ENCODE measurements at regions not wholly inside any gene's neighbourhood (a gene's known extent, or its start where the extent isn't known, plus 50 kb on each side); places are given as distances from the start of the nearest gene placed in this dataset.

DNA sequence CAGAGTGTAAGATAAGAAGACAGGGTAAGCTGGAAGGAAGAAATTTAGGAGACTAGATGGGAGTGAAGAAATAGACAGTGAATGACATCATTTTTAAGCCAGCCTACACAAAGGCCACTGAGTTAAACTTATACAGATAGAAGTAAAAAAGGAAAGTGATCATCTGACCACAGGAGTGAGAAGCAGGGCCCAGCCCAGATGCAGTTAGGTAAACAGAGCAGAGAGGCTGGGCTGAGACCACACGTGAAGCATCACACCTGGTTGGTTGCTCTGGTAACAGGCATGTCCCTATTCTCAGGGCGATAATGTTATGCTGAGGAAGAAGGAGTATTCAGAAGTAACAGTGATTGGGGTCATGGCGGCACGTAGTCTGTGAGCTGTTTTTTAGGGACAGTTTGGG, 1079.4 kb downstream of the AACS start:
- CTCF ChIA-PET (ENCODE audit: partially characterized antibody) = interaction anchor here (0.6 kb wide), 1 partner anchor 73 kb away, joined by 3 read pairs; no protein-coding TSS in a partner anchor
- WGBS, 2 experiments (ENCODE audit: extremely low coverage in 1 of 2, insufficient coverage in 1 of 2, insufficient read length in 1 of 2, insufficient replicate concordance in 2 of 2, low coverage in 1 of 2, low lambda C conversion rate in 2 of 2, missing lambda C conversion rate in 1 of 2) = 95% methylated on average over 4 of the region's 4 CpGs; no CpG with 5 or more reads in 1 of the 2 experiments

More for the DNA sequence above, 1079.4 kb downstream of the AACS start:
- POLR2A ChIA-PET (ENCODE audit: partially characterized antibody) = no interaction called here
- Histone ChIP-seq H2BK120ac (replicated peaks; ENCODE audit: low read depth, low read length) (no peak overlapping the region), H3K9ac (replicated peaks in 1 of 4; ENCODE audit: extremely low read depth in 1 of 4, low read depth in 3 of 4, low read length in 3 of 4) (no peak overlapping the region), H3K56ac (replicated peaks; ENCODE audit: insufficient read length, low read depth, low read length) (no peak overlapping the region), H3K27me3 (replicated peaks in 1 of 4; ENCODE audit: control insufficient read depth in 3 of 4, extremely low read depth in 1 of 4, insufficient read depth in 3 of 4, low read length in 3 of 4) (no peaks in the 10 kb centered on the region), H3K4me1 (replicated peaks in 1 of 4; ENCODE audit: control insufficient read depth in 3 of 4, insufficient read depth in 4 of 4, low read length in 3 of 4) (no peaks in the 10 kb centered on the region), H4K8ac (ENCODE audit: extremely low read depth, insufficient read depth, low read length) (no peak overlapping the region), H3K4me2 (ENCODE audit: insufficient read depth in 1 of 2, low read depth in 2 of 2, low read length in 2 of 2) (no peak overlapping the region), H2AFZ (ENCODE audit: low read length) (no peak overlapping the region), H2AK5ac (ENCODE audit: low read depth, low read length) (no peak overlapping the region), H3K23ac (ENCODE audit: insufficient read length) (no peak overlapping the region), H3K79me1 (ENCODE audit: low read depth, low read length) (no peaks in the 10 kb centered on the region), H3K27ac (ENCODE audit: low read depth, low read length) (no peak overlapping the region), H4K91ac (replicated peaks; ENCODE audit: insufficient read length, low read length) (no peak overlapping the region), H3K23me2 (ENCODE audit: low read depth, low read length) (no peaks in the 10 kb centered on the region), H3K9me3 (ENCODE audit: insufficient read depth in 2 of 2, low read depth in 1 of 2, low read length in 1 of 2) (peaks cover 5 to 8% of the 10 kb centered on the region in 2 experiments; a peak in 3 of 4 replicates), H2BK12ac (ENCODE audit: low read depth, low read length) (no peak overlapping the region), H3K14ac (ENCODE audit: insufficient read length) (no peak overlapping the region), H2BK15ac (ENCODE audit: low read length) (no peak overlapping the region), H4K20me1 (replicated peaks in 1 of 2; ENCODE audit: control insufficient read depth in 1 of 2, insufficient read depth in 2 of 2, low read length in 2 of 2) (no peaks in the 10 kb centered on the region), H3K4ac (replicated peaks; ENCODE audit: insufficient read length, low read depth, low read length) (no peak overlapping the region), H3K79me2 (ENCODE audit: control insufficient read depth in 1 of 2, insufficient read depth in 2 of 2, low read length in 2 of 2) (no peaks in the 10 kb centered on the region), H4K5ac (ENCODE audit: insufficient read length, low read depth, low read length) (no peak overlapping the region), H3K18ac (ENCODE audit: extremely low read depth, low read length) (no peak overlapping the region), H2BK5ac (ENCODE audit: low read depth, low read length) (no peak overlapping the region), H3K36me3 (ENCODE audit: control insufficient read depth in 2 of 4, insufficient read depth in 4 of 4, low read length in 3 of 4) (no peaks in the 10 kb centered on the region), H3K4me3 (ENCODE audit: extremely low read depth in 1 of 4, insufficient read depth in 2 of 4, low read depth in 3 of 4, low read length in 4 of 4) (no peak overlapping the region), H2BK20ac (ENCODE audit: low read length) (no peak overlapping the region)
- TF ChIP-seq YY1 (IDR thresholded peaks at IDR 0.05; ENCODE audit: low read depth, low read length) (no peak), EP300 (IDR thresholded peaks at IDR 0.05; ENCODE audit: borderline replicate concordance in 1 of 2, low read depth in 2 of 2, low read length in 2 of 2) (no peak), SIN3A (conservative IDR thresholded peaks at IDR 0.05 in 1 of 2, IDR thresholded peaks at IDR 0.05 in 1 of 2; ENCODE audit: low read depth in 1 of 2, low read length in 2 of 2) (no peak), CHD2 (IDR thresholded peaks at IDR 0.05; ENCODE audit: low read length) (no peak), HDAC2 (IDR thresholded peaks at IDR 0.05; ENCODE audit: borderline replicate concordance in 1 of 2, low read depth in 2 of 2, low read length in 2 of 2) (no peak), SIX5 (IDR thresholded peaks at IDR 0.05; ENCODE audit: low read depth, low read length) (no peak), TAF1 (IDR thresholded peaks at IDR 0.05; ENCODE audit: low read depth, low read length) (no peak)
- TF ChIP-seq, protein P1, sequence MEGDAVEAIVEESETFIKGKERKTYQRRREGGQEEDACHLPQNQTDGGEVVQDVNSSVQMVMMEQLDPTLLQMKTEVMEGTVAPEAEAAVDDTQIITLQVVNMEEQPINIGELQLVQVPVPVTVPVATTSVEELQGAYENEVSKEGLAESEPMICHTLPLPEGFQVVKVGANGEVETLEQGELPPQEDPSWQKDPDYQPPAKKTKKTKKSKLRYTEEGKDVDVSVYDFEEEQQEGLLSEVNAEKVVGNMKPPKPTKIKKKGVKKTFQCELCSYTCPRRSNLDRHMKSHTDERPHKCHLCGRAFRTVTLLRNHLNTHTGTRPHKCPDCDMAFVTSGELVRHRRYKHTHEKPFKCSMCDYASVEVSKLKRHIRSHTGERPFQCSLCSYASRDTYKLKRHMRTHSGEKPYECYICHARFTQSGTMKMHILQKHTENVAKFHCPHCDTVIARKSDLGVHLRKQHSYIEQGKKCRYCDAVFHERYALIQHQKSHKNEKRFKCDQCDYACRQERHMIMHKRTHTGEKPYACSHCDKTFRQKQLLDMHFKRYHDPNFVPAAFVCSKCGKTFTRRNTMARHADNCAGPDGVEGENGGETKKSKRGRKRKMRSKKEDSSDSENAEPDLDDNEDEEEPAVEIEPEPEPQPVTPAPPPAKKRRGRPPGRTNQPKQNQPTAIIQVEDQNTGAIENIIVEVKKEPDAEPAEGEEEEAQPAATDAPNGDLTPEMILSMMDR (IDR thresholded peaks at IDR 0.05; ENCODE audit: control extremely low read depth in 1 of 3, insufficient read depth in 1 of 3, low read depth in 1 of 3, low read length in 3 of 3) = no peak
- FAIRE-seq (no peak), DNase-seq (ENCODE audit: low read depth in 1 of 2, low spot score in 2 of 2) (no peak)
